ENCODE measurements at regions not wholly inside any gene's neighbourhood (a gene's known extent, or its start where the extent isn't known, plus 50 kb on each side); places are given as distances from the start of the nearest gene placed in this dataset.

DNA sequence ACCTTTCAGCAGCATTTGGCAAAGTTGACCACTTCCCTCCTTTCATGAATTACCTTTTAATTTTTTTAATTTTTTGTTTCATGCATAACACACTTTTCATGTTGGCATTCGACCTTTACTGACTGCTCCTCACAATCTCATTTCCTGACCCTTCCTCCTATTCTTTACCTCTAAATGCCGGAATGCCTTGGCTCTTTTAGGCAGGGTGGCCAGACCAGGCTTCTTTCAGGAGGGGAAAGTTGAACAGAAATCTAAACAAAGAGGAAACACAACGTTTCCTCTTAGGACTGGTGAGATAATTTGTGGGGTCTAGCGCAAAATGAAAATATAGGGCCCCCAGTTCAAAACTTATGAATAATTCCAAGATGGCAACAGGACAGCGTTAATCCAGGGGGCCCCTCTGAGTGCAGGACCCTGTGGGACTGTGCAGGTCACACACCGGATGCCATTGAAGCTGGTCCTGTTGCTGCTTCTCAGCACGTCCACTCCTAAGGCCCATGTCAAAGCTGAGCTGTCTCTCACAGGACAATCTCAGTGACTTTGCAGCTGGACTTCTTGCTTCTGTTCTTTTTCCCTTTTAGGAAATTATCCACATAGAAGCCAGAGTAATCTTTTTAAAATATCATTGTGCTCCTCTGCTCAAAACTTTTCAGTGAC is 313.8 kb downstream of the HDGFL1 start:
- no peaks in the 10 kb centered on the region for H3K4me1 ChIP-seq (replicated peaks in 1 of 2)
- no peaks in the 10 kb centered on the region for H3K9me3 ChIP-seq (replicated peaks in 1 of 3)
- TF ChIP-seq CTCF (IDR thresholded peaks at IDR 0.05): no peak
- TF ChIP-seq POLR2A (IDR thresholded peaks at IDR 0.05): no peak
- no peak overlapping the region for H3K27ac ChIP-seq
- intact Hi-C loops (cut with DNase I): no loop called here
- no peak overlapping the region for H3K4me3 ChIP-seq
- DNase-seq: no peak
- WGBS, 4 donors: 61 to 67% (median 64%) methylated on average over 7 of the region's 7 CpGs
- no peaks in the 10 kb centered on the region for H3K36me3 ChIP-seq (replicated peaks in 1 of 2)
- no peaks in the 10 kb centered on the region for H3K27me3 ChIP-seq

- TF ChIP-seq POLR2A (IDR thresholded peaks at IDR 0.05) (no peak), CTCF (IDR thresholded peaks at IDR 0.05) (no peak)
- H3K4me1 ChIP-seq (replicated peaks in 1 of 2): no peaks in the 10 kb centered on the region
- DNase-seq: peak in 1 of 7 donors; percentile 4
- no peaks in the 10 kb centered on the region for H3K9me3 ChIP-seq (replicated peaks in 1 of 3)
- intact Hi-C loops (cut with DNase I): no loop called here
- H3K27me3 ChIP-seq: no peaks in the 10 kb centered on the region
- H3K27ac ChIP-seq: no peak overlapping the region
- H3K4me3 ChIP-seq: no peak overlapping the region
- no peaks in the 10 kb centered on the region for H3K36me3 ChIP-seq (replicated peaks in 1 of 2)
- 50 to 62% (median 55%) methylated on average over 6 of the region's 6 CpGs for WGBS, 4 donors
Observed at GRCh38 chr6:22884456-22884855, 315.1 kb downstream of the HDGFL1 start.

DNA sequence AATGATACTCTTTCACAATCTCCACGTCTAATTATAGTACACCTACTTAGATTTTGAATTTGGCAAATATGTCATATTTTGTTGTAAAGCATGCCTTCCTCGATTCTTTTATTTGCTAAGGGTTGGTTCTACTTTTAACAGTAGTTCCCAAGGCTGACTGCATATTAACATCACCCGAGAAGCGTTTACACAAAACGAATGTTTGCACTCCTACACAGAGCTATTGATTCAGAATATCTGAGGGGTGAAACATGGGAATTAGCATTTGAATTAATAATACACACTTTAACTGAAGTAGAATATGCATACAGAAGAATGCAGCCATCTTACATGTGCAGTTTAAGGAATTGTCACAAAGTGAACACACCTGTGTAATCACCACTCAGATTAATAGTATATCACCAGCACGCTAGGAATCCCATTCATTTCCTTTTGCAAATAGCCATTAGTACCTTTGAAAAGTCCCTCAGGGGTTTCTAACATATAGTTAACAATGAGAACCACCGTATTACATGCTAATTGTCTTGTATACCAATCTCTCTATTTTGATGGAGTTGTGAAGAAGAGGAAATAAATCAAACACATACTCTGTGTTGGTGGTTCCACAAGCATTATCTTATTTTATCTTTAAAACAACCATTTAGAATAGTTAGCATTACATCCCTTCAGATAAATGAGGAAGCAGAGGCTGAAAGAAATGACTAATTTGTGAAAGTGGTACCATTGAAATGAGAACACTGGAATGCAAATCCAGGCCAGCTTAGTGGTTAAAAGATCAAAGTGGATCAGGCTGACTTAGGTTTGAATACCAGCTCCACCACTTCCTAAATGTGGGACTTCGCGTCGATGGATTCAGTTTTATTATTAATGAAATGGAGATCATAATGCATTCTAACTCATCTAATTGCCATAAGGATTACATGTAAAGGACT is 317.6 kb downstream of the HDGFL1 start:
- TF ChIP-seq CTCF (IDR thresholded peaks at IDR 0.05) (no peak), POLR2A (IDR thresholded peaks at IDR 0.05) (no peak)
- no peaks in the 10 kb centered on the region for H3K27me3 ChIP-seq
- 80 to 83% (median 82%) methylated on average over 10 of the region's 10 CpGs for WGBS, 4 donors
- H3K4me3 ChIP-seq: no peak overlapping the region
- H3K9me3 ChIP-seq (replicated peaks in 1 of 3): no peaks in the 10 kb centered on the region
- H3K27ac ChIP-seq: no peak overlapping the region
- intact Hi-C loops (cut with DNase I): no loop called here
- no peaks in the 10 kb centered on the region for H3K4me1 ChIP-seq (replicated peaks in 1 of 2)
- no peaks in the 10 kb centered on the region for H3K36me3 ChIP-seq (replicated peaks in 1 of 2)
- no peak for DNase-seq

GRCh38 chr6:22888163-22888752 is 318.9 kb downstream of the HDGFL1 start:
- no peak overlapping the region for H3K27ac ChIP-seq
- H3K9me3 ChIP-seq (replicated peaks in 1 of 3): no peaks in the 10 kb centered on the region
- H3K4me3 ChIP-seq: no peak overlapping the region
- no peaks in the 10 kb centered on the region for H3K36me3 ChIP-seq (replicated peaks in 1 of 2)
- 56 to 59% (median 58%) methylated on average over 3 of the region's 3 CpGs for WGBS, 4 donors
- intact Hi-C loops (cut with DNase I): no loop called here
- no peak for DNase-seq
- TF ChIP-seq CTCF (IDR thresholded peaks at IDR 0.05) (no peak), POLR2A (IDR thresholded peaks at IDR 0.05) (no peak)
- H3K4me1 ChIP-seq (replicated peaks in 1 of 2): no peaks in the 10 kb centered on the region
- no peaks in the 10 kb centered on the region for H3K27me3 ChIP-seq
